NCI-H2196 (cell line): ENCODE measurements at regions not wholly inside any gene's neighbourhood (a gene's known extent, or its start where the extent isn't known, plus 50 kb on each side); places are given as distances from the start of the nearest gene placed in this dataset.
"Not testable (repeated sequence)": the region's sequence is repeated elsewhere in the genome, so short reads cannot be mapped to it uniquely, and the experiment has no call there.

Experiments used
- DNase-seq: peaks from one replicate; lab custom pipeline; 2025; ENCODE audit not compliant: unreplicated experiment; lab: John Stamatoyannopoulos, UW

DNA sequence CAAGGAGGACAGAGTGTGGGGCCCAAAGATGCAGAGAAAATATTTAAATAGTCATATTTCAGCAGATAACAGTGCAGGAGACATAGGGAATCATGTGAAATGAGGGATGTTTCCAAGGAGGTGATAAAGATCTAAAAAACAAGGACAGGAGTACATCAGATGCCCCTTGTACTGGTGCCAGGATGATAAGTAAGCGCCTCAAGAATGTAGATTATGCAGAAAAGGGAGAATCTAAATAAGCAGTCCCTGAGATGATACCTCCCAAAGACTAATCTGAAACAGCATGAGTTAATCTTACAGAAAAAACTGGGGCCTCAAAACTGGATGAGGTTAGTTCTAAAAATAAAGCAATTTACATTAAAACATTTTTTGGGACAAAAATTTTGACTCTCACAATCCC, 136.1 kb upstream of the WDFY3 start:
- DNase-seq, result no peak

- no peak for DNase-seq
Observed at GRCh38 chr4:85106166-85106565, 139.7 kb upstream of the WDFY3 start.

DNA sequence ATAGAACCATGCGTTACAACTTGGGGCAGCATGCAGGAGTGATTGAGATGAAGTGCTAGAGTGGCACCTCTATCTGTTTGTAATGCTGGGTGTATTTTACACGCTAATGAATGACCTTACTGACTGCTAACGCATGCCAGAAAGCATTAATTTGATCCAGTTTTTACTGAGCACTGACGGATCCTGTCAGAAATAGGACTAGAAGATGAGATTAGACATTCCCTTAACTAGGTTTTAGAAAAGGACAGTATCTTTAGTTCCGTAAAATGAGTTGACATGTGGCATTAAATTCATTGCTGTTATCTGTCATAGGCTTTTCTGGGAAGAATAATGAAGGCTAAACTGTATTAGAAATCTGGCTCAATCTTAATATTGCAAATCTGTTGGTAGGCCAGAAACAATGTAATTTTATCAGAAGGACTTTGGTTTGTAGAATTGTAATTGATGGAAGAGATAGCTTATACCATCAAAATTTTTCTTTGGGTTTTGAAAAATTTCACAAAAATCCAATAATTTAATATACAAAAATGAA, 140.4 kb upstream of the WDFY3 start:
- DNase-seq, result no peak

- DNase-seq, result peak; percentile 10
Observed at GRCh38 chr4:85107553-85107952, 141.1 kb upstream of the WDFY3 start.

DNA sequence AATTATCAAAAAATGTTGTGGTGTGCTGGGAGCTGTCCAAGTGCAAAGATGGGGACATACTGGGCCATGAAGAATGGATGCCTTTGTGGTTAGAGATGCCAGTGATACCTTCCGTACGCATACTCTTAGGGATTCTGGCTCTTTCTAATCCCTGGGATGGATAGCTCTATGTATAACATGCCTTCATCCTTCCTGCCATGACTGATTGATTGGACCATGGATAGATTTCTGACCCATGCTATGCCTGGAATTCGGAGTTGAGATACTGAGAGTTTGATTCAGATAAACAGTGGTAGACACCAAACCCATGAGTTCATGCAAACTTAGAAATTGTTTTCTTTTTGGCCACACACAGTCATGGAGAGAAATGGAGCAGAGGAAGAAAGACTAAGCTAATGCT, 147.2 kb upstream of the WDFY3 start:
- no peak for DNase-seq

- no peak for DNase-seq
Observed at GRCh38 chr4:85114526-85114925, 148.0 kb upstream of the WDFY3 start.

GRCh38 chr4:85116008-85116407, 149.5 kb upstream of the WDFY3 start:
- no peak for DNase-seq

GRCh38 chr4:85125688-85126087, 159.2 kb upstream of the WDFY3 start:
- DNase-seq, result no peak

DNA sequence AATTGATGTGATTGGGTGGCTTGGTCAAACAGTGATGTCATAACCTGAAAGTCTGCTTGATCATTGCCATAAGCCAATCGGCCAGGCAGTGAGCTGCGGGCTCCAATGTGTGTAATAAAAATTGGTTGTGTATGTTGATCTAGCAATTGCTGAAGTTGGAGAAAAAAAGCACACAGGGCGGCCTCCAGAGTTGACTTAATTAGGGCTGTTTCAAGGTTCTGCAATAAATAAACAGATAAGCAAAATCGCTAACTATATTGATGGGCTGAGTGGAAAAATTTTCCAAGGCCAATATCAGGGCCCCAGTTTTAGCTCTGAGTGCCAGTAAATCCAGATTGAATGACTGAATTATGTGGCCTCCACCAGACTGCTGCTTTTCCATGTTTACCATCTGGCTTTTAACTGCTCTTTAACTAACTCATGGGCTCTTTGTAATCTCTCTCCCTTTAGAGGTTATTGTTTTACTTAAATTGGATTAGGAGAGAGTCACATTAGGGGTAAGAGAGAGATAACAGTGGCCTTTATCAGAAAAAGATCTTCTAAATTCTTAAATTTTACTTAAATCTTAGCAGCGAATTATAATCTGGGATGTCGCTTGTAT, 160.6 kb upstream of the WDFY3 start:
- no peak for DNase-seq

- no peak for DNase-seq
Observed at GRCh38 chr4:85127653-85128052, 161.2 kb upstream of the WDFY3 start.

DNA sequence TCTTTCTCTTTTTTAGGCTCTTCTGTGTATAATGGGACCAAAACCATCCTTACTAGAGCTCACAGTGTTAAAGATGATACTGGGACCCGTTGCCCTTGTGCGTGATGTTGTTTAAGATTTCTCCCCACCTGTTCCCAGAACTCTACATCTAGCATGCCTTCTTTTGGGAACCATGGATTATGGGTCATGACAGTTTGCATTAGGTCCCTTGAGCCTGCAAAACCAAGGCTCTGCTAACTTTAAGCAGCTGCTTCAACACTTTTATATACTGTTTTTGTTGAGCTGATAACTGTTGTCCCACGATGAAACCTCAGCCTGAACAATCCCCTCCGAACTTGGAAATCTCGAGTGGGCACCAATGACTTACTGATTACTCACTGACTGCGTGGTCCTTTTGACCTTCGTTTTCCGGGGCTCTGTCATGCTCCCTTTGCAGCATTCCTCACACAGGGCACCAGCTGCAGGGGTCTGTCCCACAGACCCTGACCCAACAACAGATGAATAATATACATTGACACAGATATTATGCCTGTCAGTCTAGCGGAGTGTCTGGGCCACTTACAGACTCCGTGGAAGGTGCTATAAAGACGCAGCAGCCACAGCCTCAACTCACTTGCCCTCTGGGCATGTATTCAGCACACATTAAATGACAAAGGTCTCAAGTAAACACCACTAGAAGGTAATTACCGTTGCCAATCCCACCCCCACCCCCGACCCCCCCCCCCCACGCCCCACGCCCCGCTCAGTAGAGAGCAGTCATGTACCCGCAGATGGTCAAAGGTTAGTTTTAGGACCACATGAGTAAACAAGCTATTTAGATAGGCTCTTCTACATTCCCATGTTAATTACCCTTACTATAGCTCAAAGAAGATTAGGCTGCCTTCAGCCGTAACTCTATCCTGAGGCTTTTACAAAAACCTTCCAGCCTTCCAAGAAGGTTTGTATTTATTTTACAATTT, 162.0 kb upstream of the WDFY3 start:
- DNase-seq, result no peak

DNA sequence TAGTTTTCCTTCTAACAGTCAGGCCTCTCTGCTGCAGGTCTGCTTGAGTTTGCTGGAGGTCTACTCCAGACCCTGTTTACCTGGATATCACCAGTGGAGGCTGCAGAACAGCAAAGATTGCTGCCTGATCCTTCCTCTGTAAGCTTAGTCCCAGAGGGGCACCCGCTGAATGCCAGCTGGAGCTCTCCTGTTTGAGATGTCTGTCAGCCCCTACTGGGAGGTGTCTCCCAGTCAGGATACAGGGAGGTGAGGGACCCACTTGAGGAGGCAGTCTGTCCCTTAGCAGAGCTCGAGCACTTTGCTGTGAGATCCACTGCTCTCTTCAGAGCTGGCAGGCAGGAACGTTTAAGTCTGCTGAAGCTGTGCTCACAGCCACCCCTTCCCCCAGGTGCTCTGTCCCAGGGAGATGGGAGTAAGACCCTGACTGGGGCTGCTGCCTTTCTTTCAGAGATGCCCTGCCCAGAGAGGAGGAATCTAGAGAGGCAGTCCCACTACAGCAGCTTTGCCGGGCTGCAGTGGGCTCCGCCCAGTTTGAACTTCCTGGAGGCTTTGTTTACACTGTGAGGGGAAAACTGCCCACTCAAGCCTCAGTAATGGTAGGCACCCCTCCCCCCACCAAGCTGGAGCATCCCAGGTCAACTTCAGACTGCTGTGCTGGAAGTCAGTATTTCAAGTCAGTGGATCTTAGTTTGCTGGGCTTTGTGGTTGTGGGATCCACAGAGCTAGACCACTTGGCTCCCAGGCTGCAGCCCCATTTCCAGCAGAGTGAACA, 163.1 kb upstream of the WDFY3 start:
- not testable (repeated sequence) for DNase-seq

GRCh38 chr4:85132117-85132516, 165.6 kb upstream of the WDFY3 start:
- DNase-seq, result no peak

GRCh38 chr4:85132570-85132969, 166.1 kb upstream of the WDFY3 start:
- no peak for DNase-seq

GRCh38 chr4:85139749-85140148, 173.3 kb upstream of the WDFY3 start:
- DNase-seq, result not testable (repeated sequence)

DNA sequence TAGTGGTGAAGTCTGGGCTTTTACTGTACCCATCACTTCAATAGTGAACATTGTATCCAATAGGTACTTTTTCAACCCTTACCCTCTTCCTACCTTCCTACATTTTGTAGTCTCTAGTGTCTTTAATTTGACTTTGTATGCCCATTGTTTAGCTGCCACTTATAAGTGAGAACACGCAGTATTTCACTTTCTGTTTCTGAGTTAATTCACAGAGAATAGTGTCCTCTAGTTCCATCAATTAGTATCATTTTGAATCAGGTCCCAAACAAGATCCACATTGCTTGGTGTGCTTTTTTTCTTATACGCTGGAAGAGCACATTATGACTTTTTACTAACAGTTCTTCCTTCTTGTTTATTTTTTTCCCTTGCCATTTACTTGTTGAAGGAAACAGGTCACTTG, 176.0 kb upstream of the WDFY3 start:
- no peak for DNase-seq

GRCh38 chr4:85147481-85148076, 181.1 kb upstream of the WDFY3 start:
- peak; percentile 65 for DNase-seq

DNA sequence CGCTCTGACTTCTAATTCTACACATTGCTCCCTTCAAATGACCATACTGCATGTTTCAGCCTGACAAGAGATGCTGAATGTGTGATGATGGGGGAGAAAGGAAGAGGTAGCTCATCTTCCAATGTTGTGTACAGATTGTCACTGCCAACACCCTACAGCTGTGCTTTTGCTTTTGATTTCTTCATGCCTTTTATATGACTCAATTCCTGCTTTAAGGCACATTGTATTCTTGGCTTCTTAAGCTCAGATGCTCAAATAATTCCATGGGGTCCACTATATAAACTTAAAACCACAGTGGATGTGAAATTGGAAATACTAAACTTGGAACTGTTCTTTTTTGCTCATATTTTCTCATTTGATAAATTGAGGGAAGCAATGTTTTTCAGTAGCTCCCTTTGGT, 183.2 kb upstream of the WDFY3 start:
- no peak for DNase-seq

DNA sequence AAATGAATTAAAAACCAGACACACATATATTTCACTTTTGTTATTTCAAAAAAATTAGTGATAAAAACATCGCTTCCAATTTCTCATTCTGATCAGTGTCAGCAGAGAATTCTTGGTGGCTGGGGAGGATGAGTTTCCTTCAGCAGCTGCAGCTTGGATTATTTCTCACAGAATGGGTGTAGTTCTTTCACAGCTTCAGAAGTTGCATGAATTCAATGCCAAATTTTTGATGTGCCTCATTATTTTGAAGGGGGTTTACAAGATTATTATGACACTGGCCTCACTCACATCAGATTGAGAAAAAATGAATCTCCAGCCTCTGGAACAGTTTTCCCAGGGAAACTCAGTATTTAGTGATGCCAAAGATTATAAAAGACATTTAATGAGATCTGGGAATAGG, 184.9 kb upstream of the WDFY3 start:
- DNase-seq, result no peak

- no peak for DNase-seq
Observed at GRCh38 chr4:85151786-85152185, 185.3 kb upstream of the WDFY3 start.

- DNase-seq, result no peak
Observed at GRCh38 chr4:85152480-85152879, 186.0 kb upstream of the WDFY3 start.
